Activated CD4-positive, alpha-beta memory T cell treated with anti-CD3 and anti-CD28 coated beads for 36 hours (primary cell): ENCODE measurements at regions not wholly inside any gene's neighbourhood (a gene's known extent, or its start where the extent isn't known, plus 50 kb on each side); places are given as distances from the start of the nearest gene placed in this dataset.
"Not testable (repeated sequence)": the region's sequence is repeated elsewhere in the genome, so short reads cannot be mapped to it uniquely, and the experiment has no call there.

Experiments
- CTCF ChIA-PET: fragments of 350-600 bp; sonication (Branson Sonifier 250); formaldehyde crosslinking; loops from one replicate; lab custom pipeline; 2021; ENCODE audit warnings: antibody characterized with exemption, inconsistent platforms; lab: Charles Lee
- POLR2A ChIA-PET: fragments of 350-600 bp; sonication (Branson Sonifier 250); formaldehyde crosslinking; loops from one replicate; lab custom pipeline; 2021; ENCODE audit warnings: antibody characterized with exemption; lab: Charles Lee
- DNase-seq: peaks from one replicate; pipeline ENCODE4 v3.0.0-alpha.2; 2020
- H3K27ac Mint-ChIP-seq: one replicate; pipeline ENCODE4 v1.8.0; 2021; ENCODE audit warnings: mixed read lengths
- H3K27me3 Mint-ChIP-seq: one replicate; pipeline ENCODE4 v1.8.0; 2021; ENCODE audit warnings: mixed read lengths
- H3K36me3 Mint-ChIP-seq: one replicate; pipeline ENCODE4 v1.8.0; 2021; ENCODE audit warnings: mixed read lengths
- H3K4me1 Mint-ChIP-seq: one replicate; pipeline ENCODE4 v1.8.0; 2021; ENCODE audit warnings: low read depth, mixed read lengths
- H3K4me3 Mint-ChIP-seq: one replicate; pipeline ENCODE4 v1.8.0; 2021; ENCODE audit warnings: mild to moderate bottlenecking, mixed read lengths
- H3K9me3 Mint-ChIP-seq: one replicate; pipeline ENCODE4 v1.8.0; 2021; ENCODE audit warnings: mixed read lengths
- intact Hi-C: fragments of 100-400 bp; cut with micrococcal nuclease; formaldehyde crosslinking; loops from one replicate; pipeline ENCODE4 v1.15.1; 2023

- CTCF ChIA-PET, result no interaction called here
- no peaks in the 10 kb centered on the region for H3K9me3 Mint-ChIP-seq
- H3K27me3 Mint-ChIP-seq, result peaks cover 45% of the 10 kb centered on the region
- no peaks in the 10 kb centered on the region for H3K4me1 Mint-ChIP-seq
- H3K36me3 Mint-ChIP-seq, result no peaks in the 10 kb centered on the region
- no peak overlapping the region for H3K27ac Mint-ChIP-seq
- DNase-seq, result no peak
- intact Hi-C loops, result no loop called here
- POLR2A ChIA-PET, result no interaction called here
- H3K4me3 Mint-ChIP-seq, result no peak overlapping the region
Measured at GRCh38 chr1:229895605-229896004, 171.4 kb upstream of the GALNT2 start.

- Mint-ChIP-seq H3K9me3 (no peaks in the 10 kb centered on the region), H3K27ac (no peak overlapping the region), H3K4me3 (no peak overlapping the region), H3K36me3 (no peaks in the 10 kb centered on the region), H3K27me3 (peaks cover 45% of the 10 kb centered on the region), H3K4me1 (no peaks in the 10 kb centered on the region)
- intact Hi-C loops, result no loop called here
- DNase-seq, result no peak
- ChIA-PET POLR2A (no interaction called here), CTCF (no interaction called here)
Measured at GRCh38 chr1:229896306-229896705, 170.7 kb upstream of the GALNT2 start.

- ChIA-PET POLR2A (no interaction called here), CTCF (no interaction called here)
- no peaks in the 10 kb centered on the region for H3K4me1 Mint-ChIP-seq
- H3K27me3 Mint-ChIP-seq, result peaks cover 49% of the 10 kb centered on the region
- no peak overlapping the region for H3K4me3 Mint-ChIP-seq
- DNase-seq, result no peak
- intact Hi-C loops, result no loop called here
- no peak overlapping the region for H3K27ac Mint-ChIP-seq
- H3K9me3 Mint-ChIP-seq, result peaks cover 4% of the 10 kb centered on the region
- peaks cover 2% of the 10 kb centered on the region for H3K36me3 Mint-ChIP-seq
Measured at GRCh38 chr1:229896861-229897260, 170.2 kb upstream of the GALNT2 start.

GRCh38 chr1:229897501-229897900, 169.5 kb upstream of the GALNT2 start:
- no peak for DNase-seq
- intact Hi-C loops, result no loop called here
- peaks cover 4% of the 10 kb centered on the region for H3K9me3 Mint-ChIP-seq
- CTCF ChIA-PET, result no interaction called here
- H3K4me3 Mint-ChIP-seq, result no peak overlapping the region
- POLR2A ChIA-PET, result no interaction called here
- peaks cover 49% of the 10 kb centered on the region for H3K27me3 Mint-ChIP-seq
- no peaks in the 10 kb centered on the region for H3K4me1 Mint-ChIP-seq
- H3K27ac Mint-ChIP-seq, result no peak overlapping the region
- H3K36me3 Mint-ChIP-seq, result peaks cover 2% of the 10 kb centered on the region

GRCh38 chr1:229900220-229900619, 166.8 kb upstream of the GALNT2 start:
- H3K9me3 Mint-ChIP-seq, result peaks cover 4% of the 10 kb centered on the region

GRCh38 chr1:229905031-229905545, 161.9 kb upstream of the GALNT2 start:
- no peaks in the 10 kb centered on the region for H3K4me1 Mint-ChIP-seq
- ChIA-PET CTCF (no interaction called here), POLR2A (no interaction called here)
- H3K4me3 Mint-ChIP-seq, result no peak overlapping the region
- no peak for DNase-seq
- peaks cover 4% of the 10 kb centered on the region for H3K9me3 Mint-ChIP-seq
- intact Hi-C loops, result no loop called here
- H3K27ac Mint-ChIP-seq, result no peak overlapping the region
- peaks cover 18% of the 10 kb centered on the region for H3K27me3 Mint-ChIP-seq
- peaks cover 2% of the 10 kb centered on the region for H3K36me3 Mint-ChIP-seq

More at GRCh38 chr1:229900220-229900619, 166.8 kb upstream of the GALNT2 start:
- CTCF ChIA-PET, result no interaction called here
- no peak for DNase-seq
- Mint-ChIP-seq H3K27me3 (peaks cover 35% of the 10 kb centered on the region), H3K4me3 (no peak overlapping the region), H3K27ac (no peak overlapping the region), H3K4me1 (no peaks in the 10 kb centered on the region), H3K36me3 (peaks cover 2% of the 10 kb centered on the region)
- intact Hi-C loops, result no loop called here
- POLR2A ChIA-PET, result no interaction called here

- intact Hi-C loops, result no loop called here
- no peak overlapping the region for H3K27ac Mint-ChIP-seq
- peaks cover 2% of the 10 kb centered on the region for H3K36me3 Mint-ChIP-seq
Measured at GRCh38 chr1:229905652-229906051, 161.4 kb upstream of the GALNT2 start.

GRCh38 chr1:229907884-229908638, 159.0 kb upstream of the GALNT2 start:
- Mint-ChIP-seq H3K4me3 (no peak overlapping the region), H3K27ac (no peak overlapping the region), H3K36me3 (no peaks in the 10 kb centered on the region), H3K27me3 (peaks cover 19% of the 10 kb centered on the region), H3K9me3 (no peaks in the 10 kb centered on the region), H3K4me1 (no peaks in the 10 kb centered on the region)
- intact Hi-C loops, result no loop called here
- no peak for DNase-seq
- ChIA-PET CTCF (interaction anchor here (1.6 kb wide), 1 partner anchor 259 kb away, joined by 6 read pairs; no protein-coding TSS in a partner anchor), POLR2A (no interaction called here)

More at GRCh38 chr1:229905652-229906051, 161.4 kb upstream of the GALNT2 start:
- POLR2A ChIA-PET, result no interaction called here
- no peak for DNase-seq
- CTCF ChIA-PET, result no interaction called here
- Mint-ChIP-seq H3K4me1 (no peaks in the 10 kb centered on the region), H3K4me3 (no peak overlapping the region), H3K9me3 (peaks cover 4% of the 10 kb centered on the region), H3K27me3 (peaks cover 16% of the 10 kb centered on the region)

- Mint-ChIP-seq H3K4me3 (no peak overlapping the region), H3K36me3 (no peaks in the 10 kb centered on the region)
- CTCF ChIA-PET, result interaction anchor here (1.6 kb wide), 1 partner anchor 258 kb away, joined by 6 read pairs; no protein-coding TSS in a partner anchor
Measured at GRCh38 chr1:229908689-229909088, 158.3 kb upstream of the GALNT2 start.

GRCh38 chr1:229913489-229913888, 153.5 kb upstream of the GALNT2 start:
- Mint-ChIP-seq H3K4me3 (no peak overlapping the region), H3K36me3 (no peaks in the 10 kb centered on the region), H3K9me3 (no peaks in the 10 kb centered on the region), H3K4me1 (no peaks in the 10 kb centered on the region), H3K27me3 (peaks cover 13% of the 10 kb centered on the region), H3K27ac (no peak overlapping the region)
- ChIA-PET POLR2A (no interaction called here), CTCF (no interaction called here)
- no peak for DNase-seq
- intact Hi-C loops, result no loop called here

More at GRCh38 chr1:229908689-229909088, 158.3 kb upstream of the GALNT2 start:
- DNase-seq, result no peak
- H3K27ac Mint-ChIP-seq, result no peak overlapping the region
- POLR2A ChIA-PET, result no interaction called here
- no peaks in the 10 kb centered on the region for H3K4me1 Mint-ChIP-seq
- H3K27me3 Mint-ChIP-seq, result peaks cover 19% of the 10 kb centered on the region
- intact Hi-C loops, result no loop called here
- H3K9me3 Mint-ChIP-seq, result no peaks in the 10 kb centered on the region

GRCh38 chr1:229919488-229919887, 147.6 kb upstream of the GALNT2 start:
- H3K9me3 Mint-ChIP-seq, POLR2A ChIA-PET, intact Hi-C loops, H3K36me3 Mint-ChIP-seq, H3K27ac Mint-ChIP-seq, CTCF ChIA-PET, H3K4me1 Mint-ChIP-seq, DNase-seq, H3K4me3 Mint-ChIP-seq, H3K27me3 Mint-ChIP-seq: not testable (repeated sequence)

- DNase-seq, result no peak
- Mint-ChIP-seq H3K4me3 (no peak overlapping the region), H3K9me3 (no peaks in the 10 kb centered on the region), H3K4me1 (no peaks in the 10 kb centered on the region), H3K27ac (no peak overlapping the region), H3K27me3 (peaks cover 7% of the 10 kb centered on the region), H3K36me3 (no peaks in the 10 kb centered on the region)
- intact Hi-C loops, result no loop called here
- POLR2A ChIA-PET, result no interaction called here
- CTCF ChIA-PET, result no interaction called here
Measured at GRCh38 chr1:229920683-229921082, 146.4 kb upstream of the GALNT2 start.

- CTCF ChIA-PET, result no interaction called here
- Mint-ChIP-seq H3K4me1 (no peaks in the 10 kb centered on the region), H3K4me3 (no peak overlapping the region), H3K27me3 (peaks cover 5% of the 10 kb centered on the region), H3K9me3 (no peaks in the 10 kb centered on the region), H3K36me3 (no peaks in the 10 kb centered on the region), H3K27ac (no peak overlapping the region)
- intact Hi-C loops, result no loop called here
- no peak for DNase-seq
- POLR2A ChIA-PET, result no interaction called here
Measured at GRCh38 chr1:229922249-229922648, 144.8 kb upstream of the GALNT2 start.
